ENCODE measurements at regions not wholly inside any gene's neighbourhood (a gene's known extent, or its start where the extent isn't known, plus 50 kb on each side); places are given as distances from the start of the nearest gene placed in this dataset.

DNA sequence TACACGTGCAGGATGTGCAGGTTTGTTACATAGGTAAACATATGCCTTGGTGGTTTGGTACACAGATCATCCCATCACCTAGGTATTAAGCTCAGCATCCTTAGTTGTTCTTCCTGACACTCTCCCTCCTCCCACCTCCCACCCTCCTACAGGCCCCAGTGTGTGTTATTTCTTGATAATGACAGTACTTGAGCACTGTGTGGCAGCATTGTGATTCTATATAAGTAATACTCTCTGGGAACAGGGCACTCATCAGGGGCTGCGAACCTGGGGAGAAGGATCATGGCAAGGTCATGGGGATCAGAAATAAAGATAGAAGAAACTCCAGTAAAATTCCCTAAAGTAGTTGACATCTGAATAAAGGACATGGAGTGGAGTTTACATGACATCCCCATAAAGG is 1256.2 kb upstream of the CRIM1 start:
- TF ChIP-seq, protein P1, sequence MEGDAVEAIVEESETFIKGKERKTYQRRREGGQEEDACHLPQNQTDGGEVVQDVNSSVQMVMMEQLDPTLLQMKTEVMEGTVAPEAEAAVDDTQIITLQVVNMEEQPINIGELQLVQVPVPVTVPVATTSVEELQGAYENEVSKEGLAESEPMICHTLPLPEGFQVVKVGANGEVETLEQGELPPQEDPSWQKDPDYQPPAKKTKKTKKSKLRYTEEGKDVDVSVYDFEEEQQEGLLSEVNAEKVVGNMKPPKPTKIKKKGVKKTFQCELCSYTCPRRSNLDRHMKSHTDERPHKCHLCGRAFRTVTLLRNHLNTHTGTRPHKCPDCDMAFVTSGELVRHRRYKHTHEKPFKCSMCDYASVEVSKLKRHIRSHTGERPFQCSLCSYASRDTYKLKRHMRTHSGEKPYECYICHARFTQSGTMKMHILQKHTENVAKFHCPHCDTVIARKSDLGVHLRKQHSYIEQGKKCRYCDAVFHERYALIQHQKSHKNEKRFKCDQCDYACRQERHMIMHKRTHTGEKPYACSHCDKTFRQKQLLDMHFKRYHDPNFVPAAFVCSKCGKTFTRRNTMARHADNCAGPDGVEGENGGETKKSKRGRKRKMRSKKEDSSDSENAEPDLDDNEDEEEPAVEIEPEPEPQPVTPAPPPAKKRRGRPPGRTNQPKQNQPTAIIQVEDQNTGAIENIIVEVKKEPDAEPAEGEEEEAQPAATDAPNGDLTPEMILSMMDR (conservative IDR thresholded peaks at IDR 0.05; ENCODE audit: low read depth, low read length) = no peak
- TF ChIP-seq EZH2 (IDR thresholded peaks at IDR 0.05; ENCODE audit: low read length, unreplicated experiment) = no peak
